PFSK-1 (cell line): ENCODE measurements at regions not wholly inside any gene's neighbourhood (a gene's known extent, or its start where the extent isn't known, plus 50 kb on each side); places are given as distances from the start of the nearest gene placed in this dataset.

ENCODE experiments used
- POLR2AphosphoS5 ChIP-seq: IDR thresholded peaks from 2 replicates; pipeline ENCODE4 v1.6.1; 2012; ENCODE audit warnings: low read depth, mild to moderate bottlenecking, control low read depth, low read length, moderate library complexity
- REST ChIP-seq, 2 experiments: IDR thresholded peaks; 2 replicates each; pipeline versions ENCODE4 v1.6.1 to v1.8.0; 2011 to 2012; ENCODE audit warnings: low read depth in 2 of 2, low read length in 2 of 2, control low read depth in 1 of 2, inconsistent platforms in 1 of 2, mild to moderate bottlenecking in 1 of 2, moderate library complexity in 1 of 2; ENCODE audit not compliant: insufficient read depth in 1 of 2
- TAF1 ChIP-seq: IDR thresholded peaks from 2 replicates; pipeline ENCODE4 v1.6.1; 2012; ENCODE audit warnings: low read length, control low read depth, borderline replicate concordance; ENCODE audit not compliant: insufficient read depth

GRCh38 chr6:78618970-78619369, 248.4 kb upstream of the IRAK1BP1 start:
- TF ChIP-seq TAF1 (no peak), POLR2AphosphoS5 (no peak), REST (IDR thresholded peaks at IDR 0.05; ENCODE audit: insufficient read depth in 1 of 2, low read depth in 2 of 2, low read length in 2 of 2) (no peak)
